BLaER1 treated with 17β-estradiol and CSF1 and Interleukin-3, amounts not matched to agents 10 nM and 100 nM (cell line): ENCODE measurements at regions not wholly inside any gene's neighbourhood (a gene's known extent, or its start where the extent isn't known, plus 50 kb on each side); places are given as distances from the start of the nearest gene placed in this dataset.
A peak's percentile ranks its signal among the peaks of the same experiment; 100 is the strongest.

ENCODE experiments used
- H3K27ac ChIP-seq, 11 experiments: shearing (Covaris generic); formaldehyde crosslinking; 2 replicates each; pipeline ENCODE4 v1.8.1; 2022
- H3K27me3 ChIP-seq, 11 experiments: shearing (Covaris generic); formaldehyde crosslinking; 2 replicates each; pipeline ENCODE4 v1.8.1; 2022
- H3K36me3 ChIP-seq, 11 experiments: shearing (Covaris generic); formaldehyde crosslinking; 2 replicates each; pipeline ENCODE4 v1.8.1; 2022
- H3K4me1 ChIP-seq, 10 experiments: shearing (Covaris generic); formaldehyde crosslinking; 2 replicates each; pipeline ENCODE4 v1.8.1; 2022
- H3K4me2 ChIP-seq, 11 experiments: shearing (Covaris generic); formaldehyde crosslinking; 2 replicates each; pipeline ENCODE4 v1.8.1; 2022
- H3K4me3 ChIP-seq, 10 experiments: shearing (Covaris generic); formaldehyde crosslinking; 2 replicates each; pipeline ENCODE4 v1.8.1; 2022
- H3K9ac ChIP-seq, 11 experiments: shearing (Covaris generic); formaldehyde crosslinking; 2 replicates each; pipeline ENCODE4 v1.8.1; 2022
- H3K9me3 ChIP-seq, 11 experiments: shearing (Covaris generic); formaldehyde crosslinking; replicated peaks in 1 of 11; 2 replicates each; pipeline ENCODE4 v1.8.1; 2022
- H4K20me1 ChIP-seq, 11 experiments: shearing (Covaris generic); formaldehyde crosslinking; 2 replicates each; pipeline ENCODE4 v1.8.1; 2022
- Cebpa-rat ChIP-seq, 11 experiments: shearing (Covaris generic); IDR thresholded peaks; 2 replicates each; pipeline ENCODE4 v1.8.1; 2022

GRCh38 chr20:24382331-24382730, 87.1 kb upstream of the SYNDIG1 start:
- Histone ChIP-seq H3K4me1 (peaks cover 0 to 20% (median 17%) of the 10 kb centered on the region in 10 experiments; a peak in 11 of 20 replicates), H3K9ac (no peak overlapping the region), H3K4me2 (no peak overlapping the region), H3K9me3 (no peaks in the 10 kb centered on the region), H3K27ac (no peak overlapping the region), H4K20me1 (no peaks in the 10 kb centered on the region), H3K27me3 (no peaks in the 10 kb centered on the region), H3K36me3 (no peaks in the 10 kb centered on the region), H3K4me3 (no peak overlapping the region)
- TF ChIP-seq Cebpa-rat (IDR thresholded peaks at IDR 0.05), result no peak

GRCh38 chr20:24381886-24382285, 87.5 kb upstream of the SYNDIG1 start:
- no peaks in the 10 kb centered on the region for H3K27me3 ChIP-seq
- no peaks in the 10 kb centered on the region for H3K36me3 ChIP-seq
- H4K20me1 ChIP-seq, result no peaks in the 10 kb centered on the region
- no peak for TF ChIP-seq Cebpa-rat (IDR thresholded peaks at IDR 0.05)
- no peak overlapping the region for H3K4me2 ChIP-seq
- no peak overlapping the region for H3K9ac ChIP-seq
- H3K4me3 ChIP-seq, result no peak overlapping the region
- H3K4me1 ChIP-seq, result peaks cover 0 to 16% (median 13%) of the 10 kb centered on the region in 10 experiments; a peak in 15 of 20 replicates
- no peaks in the 10 kb centered on the region for H3K9me3 ChIP-seq
- no peak overlapping the region for H3K27ac ChIP-seq

DNA sequence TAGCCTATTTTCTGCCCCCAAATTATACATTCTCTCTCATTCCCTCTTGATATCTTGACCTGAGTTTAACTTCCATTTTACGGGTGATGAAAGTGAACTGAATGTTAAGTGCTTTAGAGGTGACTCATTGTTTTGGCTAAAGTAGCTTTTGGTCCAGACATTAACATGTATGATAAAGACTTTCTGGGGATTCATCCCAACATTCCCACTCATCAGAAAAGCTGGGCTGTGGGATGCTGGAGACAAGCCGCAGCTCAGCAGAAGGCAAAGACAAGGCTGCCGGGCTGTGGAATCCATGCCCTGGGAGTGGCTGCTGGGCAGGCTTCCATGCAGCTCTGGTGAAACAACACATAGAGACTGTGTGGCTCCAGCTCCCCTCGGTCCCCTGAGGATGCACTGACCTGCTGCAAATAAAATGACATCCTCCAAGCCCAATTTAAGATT, 89.9 kb upstream of the SYNDIG1 start:
- H3K9me3 ChIP-seq, result no peaks in the 10 kb centered on the region
- no peaks in the 10 kb centered on the region for H3K36me3 ChIP-seq
- H4K20me1 ChIP-seq, result no peaks in the 10 kb centered on the region
- H3K4me3 ChIP-seq, result no peak overlapping the region
- H3K4me1 ChIP-seq, result peaks cover 0 to 10% (median 0%) of the 10 kb centered on the region in 10 experiments; a peak in 7 of 20 replicates
- no peaks in the 10 kb centered on the region for H3K27me3 ChIP-seq
- no peak overlapping the region for H3K27ac ChIP-seq
- no peak overlapping the region for H3K4me2 ChIP-seq
- no peak overlapping the region for H3K9ac ChIP-seq
- no peak for TF ChIP-seq Cebpa-rat (IDR thresholded peaks at IDR 0.05)

DNA sequence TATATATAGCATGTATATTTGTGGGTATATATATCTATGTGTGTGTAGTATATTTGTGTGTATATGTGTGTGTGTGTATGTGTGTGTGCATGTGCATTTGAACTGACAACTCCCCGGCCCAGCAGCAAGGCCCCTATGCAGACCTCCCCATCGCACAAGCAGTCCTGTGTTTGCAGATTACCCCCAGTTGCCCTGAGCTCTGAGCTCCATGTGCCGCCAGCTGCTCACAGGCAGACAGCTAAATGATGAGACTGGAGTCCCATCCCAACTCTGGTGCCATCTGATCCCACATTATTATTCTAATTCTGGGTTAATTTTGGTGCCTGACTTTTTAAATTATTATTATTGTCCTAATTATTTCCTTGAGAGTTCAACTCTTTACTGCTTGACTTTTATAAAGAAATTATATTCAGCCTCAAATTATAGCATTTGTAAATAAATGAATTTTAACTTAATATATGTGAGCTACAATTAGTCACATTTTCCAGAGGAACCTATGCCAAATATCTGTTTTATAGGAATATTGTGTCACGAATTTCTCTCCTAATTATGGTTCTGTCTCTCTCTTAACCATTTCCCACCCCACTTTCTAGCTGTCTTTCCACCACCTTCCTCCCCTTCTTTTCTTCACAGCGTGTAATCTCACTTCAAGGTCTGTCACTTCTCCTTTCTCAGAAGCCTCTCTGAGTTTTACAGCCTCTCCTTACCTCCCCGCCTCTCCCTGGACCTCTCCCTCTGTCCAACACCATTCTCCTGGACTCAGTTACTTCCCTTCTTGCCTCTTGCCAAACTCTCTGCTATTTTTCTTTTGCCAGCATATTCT, 90.6 kb upstream of the SYNDIG1 start:
- H3K9ac ChIP-seq, result no peak overlapping the region
- no peak for TF ChIP-seq Cebpa-rat (IDR thresholded peaks at IDR 0.05)
- H3K27me3 ChIP-seq, result no peaks in the 10 kb centered on the region
- H3K27ac ChIP-seq, result no peak overlapping the region
- peaks cover 0 to 10% (median 0%) of the 10 kb centered on the region in 10 experiments; a peak in 7 of 20 replicates for H3K4me1 ChIP-seq
- H3K4me2 ChIP-seq, result no peak overlapping the region
- no peaks in the 10 kb centered on the region for H3K36me3 ChIP-seq
- no peak overlapping the region for H3K4me3 ChIP-seq
- no peaks in the 10 kb centered on the region for H3K9me3 ChIP-seq
- no peaks in the 10 kb centered on the region for H4K20me1 ChIP-seq

- no peak overlapping the region for H3K4me3 ChIP-seq
- no peaks in the 10 kb centered on the region for H3K9me3 ChIP-seq
- H3K27me3 ChIP-seq, result no peaks in the 10 kb centered on the region
- TF ChIP-seq Cebpa-rat (IDR thresholded peaks at IDR 0.05), result no peak
- H3K27ac ChIP-seq, result peak overlapping the region in 1 of 11 experiments; percentile 33; a peak in 1 of 22 replicates
- H3K4me1 ChIP-seq, result peaks cover 0 to 10% (median 0%) of the 10 kb centered on the region in 10 experiments; a peak in 7 of 20 replicates
- no peaks in the 10 kb centered on the region for H3K36me3 ChIP-seq
- no peaks in the 10 kb centered on the region for H4K20me1 ChIP-seq
- peak overlapping the region in 5 of 11 experiments; percentile 0 to 29 (median 7); a peak in 4 of 22 replicates for H3K4me2 ChIP-seq
- H3K9ac ChIP-seq, result no peak overlapping the region
These were observed 92.9 kb upstream of the SYNDIG1 start for GRCh38 chr20:24376311-24377099.

DNA sequence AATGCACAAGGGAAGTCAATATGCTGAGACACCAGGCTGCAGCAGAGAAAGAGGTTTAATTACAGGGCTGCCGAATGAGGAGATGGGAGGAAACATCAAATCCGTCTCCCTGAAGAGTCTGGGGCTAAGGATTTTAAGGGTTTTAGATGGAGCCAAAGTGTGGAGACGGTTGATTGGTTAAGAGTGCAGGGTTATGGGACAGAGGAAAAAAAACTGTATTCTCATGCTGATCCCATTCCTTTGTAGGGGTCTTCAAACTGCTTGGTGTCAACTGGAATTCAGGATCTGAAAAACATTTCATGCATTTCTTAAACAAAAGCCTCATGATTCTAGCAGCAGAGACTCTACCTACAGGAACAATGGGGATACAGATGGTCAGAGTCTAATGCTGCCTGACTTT, 96.1 kb upstream of the SYNDIG1 start:
- no peak overlapping the region for H3K9ac ChIP-seq
- no peak overlapping the region for H3K27ac ChIP-seq
- no peaks in the 10 kb centered on the region for H3K9me3 ChIP-seq
- no peaks in the 10 kb centered on the region for H3K27me3 ChIP-seq
- H4K20me1 ChIP-seq, result no peaks in the 10 kb centered on the region
- H3K36me3 ChIP-seq, result no peaks in the 10 kb centered on the region
- H3K4me3 ChIP-seq, result no peak overlapping the region
- TF ChIP-seq Cebpa-rat (IDR thresholded peaks at IDR 0.05), result no peak
- H3K4me1 ChIP-seq, result peaks cover 0 to 10% (median 0%) of the 10 kb centered on the region in 10 experiments; a peak in 7 of 20 replicates
- no peak overlapping the region for H3K4me2 ChIP-seq

GRCh38 chr20:24370911-24371695, 98.3 kb upstream of the SYNDIG1 start:
- Histone ChIP-seq H3K4me3 (no peak overlapping the region), H4K20me1 (no peaks in the 10 kb centered on the region), H3K27me3 (no peaks in the 10 kb centered on the region), H3K4me2 (no peak overlapping the region), H3K27ac (no peak overlapping the region), H3K4me1 (peaks cover 0 to 1% (median 0%) of the 10 kb centered on the region in 10 experiments; a peak in 2 of 20 replicates), H3K36me3 (no peaks in the 10 kb centered on the region), H3K9ac (no peak overlapping the region), H3K9me3 (no peaks in the 10 kb centered on the region)
- TF ChIP-seq Cebpa-rat (IDR thresholded peaks at IDR 0.05), result no peak

- Histone ChIP-seq H3K27me3 (no peaks in the 10 kb centered on the region), H3K27ac (no peak overlapping the region), H3K9me3 (no peaks in the 10 kb centered on the region), H3K4me1 (no peaks in the 10 kb centered on the region), H3K9ac (no peak overlapping the region), H3K4me3 (no peak overlapping the region), H3K36me3 (no peaks in the 10 kb centered on the region), H3K4me2 (no peak overlapping the region), H4K20me1 (no peaks in the 10 kb centered on the region)
- no peak for TF ChIP-seq Cebpa-rat (IDR thresholded peaks at IDR 0.05)
These were observed 99.2 kb upstream of the SYNDIG1 start for GRCh38 chr20:24370249-24370648.

DNA sequence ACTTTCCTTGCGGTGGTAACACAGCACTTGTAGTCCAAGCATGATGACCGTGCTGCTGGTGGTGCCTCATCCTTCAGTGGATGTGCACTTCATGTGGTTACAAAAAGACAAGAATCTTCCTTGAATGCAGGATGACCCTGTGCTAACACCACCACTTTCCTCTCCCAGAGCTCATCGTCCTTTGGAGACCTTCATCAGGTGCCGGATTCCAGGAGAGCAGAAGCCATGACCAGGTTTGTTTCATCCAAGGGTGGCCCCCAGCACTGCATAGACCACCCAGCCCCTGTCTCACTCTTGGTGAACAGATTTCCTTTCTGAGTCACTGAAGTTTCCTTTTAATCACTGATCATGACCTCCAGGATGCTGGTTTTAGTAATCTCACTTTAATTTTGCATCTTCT, 101.2 kb upstream of the SYNDIG1 start:
- no peaks in the 10 kb centered on the region for H3K27me3 ChIP-seq
- no peak overlapping the region for H3K9ac ChIP-seq
- H3K4me1 ChIP-seq, result no peaks in the 10 kb centered on the region
- no peak overlapping the region for H3K27ac ChIP-seq
- H3K4me2 ChIP-seq, result no peak overlapping the region
- H4K20me1 ChIP-seq, result no peaks in the 10 kb centered on the region
- no peaks in the 10 kb centered on the region for H3K36me3 ChIP-seq
- H3K4me3 ChIP-seq, result no peak overlapping the region
- no peak for TF ChIP-seq Cebpa-rat (IDR thresholded peaks at IDR 0.05)
- peaks cover 0 to 4% (median 0%) of the 10 kb centered on the region in 11 experiments; a peak in 7 of 22 replicates for H3K9me3 ChIP-seq
